GM19043 (cell line): ENCODE measurements at regions not wholly inside any gene's neighbourhood (a gene's known extent, or its start where the extent isn't known, plus 50 kb on each side); places are given as distances from the start of the nearest gene placed in this dataset.
"Not testable (repeated sequence)": the region's sequence is repeated elsewhere in the genome, so short reads cannot be mapped to it uniquely, and the experiment has no call there.

Experiments
- ATAC-seq: cut with Tn5 transposase; IDR thresholded peaks from one replicate; pipeline ENCODE4 v1.9.1; 2021; ENCODE audit warnings: low read depth; ENCODE audit not compliant: unreplicated experiment

- no peak for ATAC-seq
Observed at GRCh38 chr4:28822163-28822562, 1898.0 kb upstream of the PCDH7 start.

GRCh38 chr4:28827866-28828265, 1892.3 kb upstream of the PCDH7 start:
- no peak for ATAC-seq

DNA sequence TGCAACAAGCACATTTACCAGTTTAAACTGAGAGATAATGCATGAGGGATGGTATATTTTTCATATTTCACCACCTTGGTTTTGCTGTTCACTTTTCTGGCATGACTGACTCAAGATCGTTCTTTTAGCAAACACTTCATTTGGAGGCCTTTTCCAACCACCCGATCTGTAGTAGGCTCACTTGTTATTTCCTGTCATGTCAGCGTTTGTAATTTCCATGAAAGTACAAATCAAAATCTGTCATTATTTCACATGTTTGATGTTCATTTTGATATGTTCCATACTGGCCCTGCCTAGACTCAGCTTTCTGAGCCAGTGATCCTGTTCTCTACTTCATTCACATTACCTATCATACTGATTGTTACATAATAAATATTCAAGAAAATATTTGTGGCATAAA, 1888.3 kb upstream of the PCDH7 start:
- no peak for ATAC-seq

DNA sequence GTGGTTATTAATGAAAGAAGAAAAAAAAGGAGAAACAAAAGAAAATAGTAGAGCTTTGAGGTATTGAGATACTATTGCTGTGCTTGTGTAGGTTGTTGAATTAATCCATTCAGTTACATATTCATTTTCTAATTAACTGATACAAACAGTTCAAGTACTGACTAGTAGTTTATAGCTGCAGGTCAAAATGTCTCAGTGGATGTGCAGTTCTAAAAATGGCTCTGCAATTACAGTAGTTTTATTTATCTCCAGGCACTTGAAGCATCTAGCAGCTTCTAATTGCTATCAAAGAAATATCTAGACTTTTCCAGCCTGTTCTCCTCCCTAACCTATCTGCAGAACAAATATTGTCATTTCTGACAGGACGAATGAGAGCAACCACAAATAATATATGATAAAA, 1887.7 kb upstream of the PCDH7 start:
- no peak for ATAC-seq

DNA sequence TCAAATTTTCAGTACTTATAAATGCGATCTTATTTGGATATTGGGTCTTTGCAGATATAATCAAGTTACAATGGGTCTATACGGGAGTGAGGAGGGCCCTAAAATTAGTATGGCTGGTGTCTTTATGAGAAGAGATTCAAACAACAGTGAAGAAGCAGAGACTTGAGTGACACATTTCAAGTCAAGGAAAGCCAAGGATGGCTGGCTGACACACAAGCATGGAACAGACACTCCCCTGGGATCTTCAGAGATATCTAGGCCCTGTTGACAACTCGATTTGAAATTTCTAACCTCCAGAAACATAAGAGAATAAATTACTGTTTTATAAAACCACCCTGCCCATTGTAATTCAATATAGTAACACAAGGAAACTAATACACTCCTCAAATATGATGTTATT, 1886.0 kb upstream of the PCDH7 start:
- no peak for ATAC-seq

- ATAC-seq: no peak
Observed at GRCh38 chr4:28835501-28835900, 1884.7 kb upstream of the PCDH7 start.

GRCh38 chr4:28842271-28842670, 1877.9 kb upstream of the PCDH7 start:
- no peak for ATAC-seq

GRCh38 chr4:28845158-28845557, 1875.0 kb upstream of the PCDH7 start:
- ATAC-seq: no peak

DNA sequence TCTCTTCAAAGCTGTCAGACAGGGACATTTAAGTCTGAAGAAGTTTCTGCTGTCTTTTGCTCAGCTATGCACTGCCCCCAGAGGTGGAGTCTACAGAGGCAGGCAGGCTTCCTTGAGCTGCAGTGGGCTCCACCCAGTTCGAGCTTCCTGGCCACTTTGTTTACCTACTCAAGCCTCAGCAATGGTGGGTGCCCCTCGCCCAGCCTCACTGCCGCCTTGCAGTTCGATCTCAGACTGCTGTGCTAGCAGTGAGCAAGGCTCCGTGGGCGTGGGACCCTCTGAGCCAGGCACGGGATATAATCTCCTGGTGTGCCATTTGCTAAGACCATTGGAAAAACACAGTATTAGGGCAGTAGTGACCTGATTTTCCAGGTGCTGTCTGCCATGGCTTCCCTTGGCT, 1863.1 kb upstream of the PCDH7 start:
- ATAC-seq: not testable (repeated sequence)

DNA sequence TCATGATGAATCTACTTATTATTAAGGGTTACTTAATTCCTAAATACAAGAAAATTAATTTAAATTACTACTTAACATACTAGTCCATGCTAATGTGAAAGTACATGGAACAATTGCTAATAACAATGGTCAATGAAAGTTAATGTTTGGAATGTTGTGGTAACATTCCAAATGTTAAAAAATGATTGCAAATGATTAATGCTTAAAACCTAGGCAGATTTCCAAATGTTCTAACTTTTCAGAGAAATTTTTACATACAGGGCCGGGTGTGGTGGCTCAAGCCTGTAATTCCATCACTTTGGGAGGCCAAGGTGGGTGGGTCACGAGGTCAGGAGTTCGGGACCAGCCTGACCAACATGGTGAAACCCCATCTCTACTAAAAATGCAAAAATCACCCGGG, 1851.3 kb upstream of the PCDH7 start:
- no peak for ATAC-seq

DNA sequence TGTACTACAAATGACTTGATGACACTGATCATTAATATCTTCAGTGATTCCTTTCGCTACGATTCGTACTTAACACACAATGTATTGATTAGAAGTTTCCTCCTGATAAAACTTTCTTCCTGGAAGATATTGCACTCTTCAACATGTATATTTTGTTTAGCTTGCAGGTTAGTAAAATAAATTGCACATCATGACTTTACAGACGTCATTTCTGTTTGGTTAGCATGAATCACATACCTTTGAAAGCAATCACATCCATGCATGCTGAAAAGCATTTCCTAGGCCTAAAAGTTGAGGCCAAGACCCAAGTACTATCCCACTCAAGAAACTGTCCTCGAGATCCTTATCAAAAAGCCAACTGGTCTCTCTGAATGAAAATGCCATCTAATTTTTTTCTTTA, 1841.0 kb upstream of the PCDH7 start:
- ATAC-seq: no peak

- ATAC-seq: no peak
Observed at GRCh38 chr4:28879900-28880299, 1840.3 kb upstream of the PCDH7 start.

DNA sequence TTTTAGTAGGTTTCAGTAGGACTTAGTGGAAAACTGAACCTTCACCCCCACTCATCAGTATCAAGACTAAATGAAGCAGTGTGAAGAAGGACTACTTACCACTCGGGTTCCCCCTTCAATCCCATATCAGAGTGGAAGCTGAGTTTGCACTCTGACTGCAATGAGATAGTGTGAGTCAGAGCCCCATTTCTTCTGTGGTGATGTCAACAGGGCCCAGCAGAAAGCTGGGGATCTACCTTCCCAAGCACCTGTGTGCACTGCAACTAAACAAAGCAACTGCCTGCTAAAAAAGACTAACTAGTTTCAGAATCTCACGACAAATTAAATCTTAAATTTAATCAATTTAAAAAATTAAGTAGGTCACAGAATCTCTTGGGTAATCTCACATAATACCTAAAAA, 1837.0 kb upstream of the PCDH7 start:
- no peak for ATAC-seq

- no peak for ATAC-seq
Observed at GRCh38 chr4:28886934-28887333, 1833.2 kb upstream of the PCDH7 start.

GRCh38 chr4:28890949-28891775, 1829.0 kb upstream of the PCDH7 start:
- no peak for ATAC-seq

DNA sequence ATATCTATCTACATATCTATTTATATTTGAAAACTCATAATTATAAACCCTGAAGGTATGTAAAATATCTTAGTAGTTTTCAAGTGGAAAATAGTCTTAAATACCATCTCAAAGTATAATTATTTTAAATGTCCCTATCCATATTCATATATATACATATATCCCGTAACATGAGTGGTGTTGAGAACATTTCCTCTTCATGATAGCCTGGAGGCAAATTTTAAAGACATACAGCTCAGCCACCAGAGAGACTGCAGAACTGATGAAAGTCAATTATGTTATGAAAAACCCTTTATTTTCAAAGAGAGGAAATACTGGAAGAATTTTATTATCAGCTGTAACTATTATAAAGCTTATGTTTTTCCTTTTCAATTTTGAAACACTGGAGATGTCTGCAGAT, 1806.7 kb upstream of the PCDH7 start:
- no peak for ATAC-seq

GRCh38 chr4:28916585-28916984, 1803.6 kb upstream of the PCDH7 start:
- no peak for ATAC-seq

DNA sequence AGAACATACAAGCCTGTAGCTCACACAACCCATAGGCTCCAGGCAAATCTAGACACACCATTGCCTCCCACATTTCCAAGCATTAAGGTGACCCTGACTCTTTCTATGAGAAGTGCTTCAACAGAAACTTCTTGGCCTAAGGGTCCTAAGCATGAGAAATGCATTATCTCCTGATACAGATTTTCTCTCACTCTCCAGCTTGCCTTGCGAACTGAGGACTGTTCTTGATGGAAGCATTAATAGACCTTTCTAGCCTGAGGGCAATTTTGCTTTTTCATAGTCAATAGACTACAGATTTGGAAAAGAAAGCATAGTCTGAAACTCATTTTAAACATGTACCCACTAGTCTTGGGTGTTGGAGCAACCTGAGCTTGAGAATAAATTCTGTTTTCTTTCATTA, 1801.3 kb upstream of the PCDH7 start:
- ATAC-seq: no peak

GRCh38 chr4:28921886-28922285, 1798.3 kb upstream of the PCDH7 start:
- ATAC-seq: no peak

DNA sequence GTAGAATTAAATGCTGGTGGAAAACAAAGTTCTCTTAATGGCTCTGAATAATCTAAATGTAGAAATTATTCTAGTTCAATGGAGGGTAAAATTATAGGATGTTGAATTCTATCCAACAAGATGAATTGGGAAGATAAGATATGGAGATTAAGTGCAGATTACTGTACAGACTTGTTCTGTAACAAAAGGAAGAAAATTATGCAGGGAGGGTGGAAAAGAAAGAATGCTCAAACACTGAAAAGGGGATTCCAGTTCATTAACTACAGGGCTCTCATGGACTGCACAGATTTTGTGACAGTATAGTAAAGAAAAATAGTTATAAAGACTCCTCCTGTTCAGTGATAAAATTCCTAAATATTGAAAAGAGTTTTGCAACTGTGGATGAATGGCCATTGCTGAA, 1794.0 kb upstream of the PCDH7 start:
- no peak for ATAC-seq

- no peak for ATAC-seq
Observed at GRCh38 chr4:28942631-28943030, 1777.5 kb upstream of the PCDH7 start.

DNA sequence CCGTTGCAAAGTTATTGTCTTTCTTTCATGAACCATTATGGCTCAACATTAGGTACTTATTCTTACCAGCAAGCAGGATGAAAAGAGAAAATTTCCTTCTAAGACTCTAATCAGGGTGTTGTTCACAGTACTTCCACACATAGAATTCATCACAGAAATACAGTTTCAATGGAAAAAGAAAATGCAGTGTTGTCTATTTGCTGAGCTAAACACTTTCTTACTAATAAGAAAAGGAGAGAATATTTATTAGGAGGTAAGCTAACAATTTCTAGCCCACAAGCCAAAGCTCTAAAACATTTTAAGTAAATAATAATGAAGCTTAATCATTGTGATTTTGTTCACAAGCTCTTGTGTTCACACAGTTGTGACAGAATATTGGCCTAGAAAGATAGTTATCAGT, 1772.8 kb upstream of the PCDH7 start:
- no peak for ATAC-seq

GRCh38 chr4:28948501-28948900, 1771.7 kb upstream of the PCDH7 start:
- no peak for ATAC-seq
